ENCODE measurements at regions not wholly inside any gene's neighbourhood (a gene's known extent, or its start where the extent isn't known, plus 50 kb on each side); places are given as distances from the start of the nearest gene placed in this dataset.

DNA sequence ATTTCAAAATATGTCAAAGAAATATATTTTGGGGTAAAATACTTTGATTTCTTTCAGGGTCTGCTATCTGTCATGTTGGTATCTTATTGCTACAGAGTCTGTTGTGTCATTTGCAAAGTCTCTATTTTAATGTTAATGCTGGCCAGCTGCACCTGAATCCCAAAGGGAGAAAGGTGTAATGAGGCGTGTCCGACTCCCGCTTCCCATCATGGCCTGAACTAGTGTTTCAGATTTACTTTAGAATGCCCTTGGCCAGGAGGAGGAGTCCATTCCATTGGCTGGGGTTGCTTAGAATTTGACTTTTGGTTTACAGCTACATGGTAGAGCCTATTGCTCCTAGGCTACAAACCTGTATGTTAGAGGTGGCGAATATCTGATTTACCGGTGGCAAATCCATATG is 69.3 kb downstream of the FAM50B start:
- Histone ChIP-seq H3K27me3 (ENCODE audit: insufficient read depth, low read length, poor library complexity, severe bottlenecking) (no peaks in the 10 kb centered on the region), H2AFZ (ENCODE audit: low read length) (no peak overlapping the region), H3K36me3 (ENCODE audit: insufficient read depth, low read length) (no peaks in the 10 kb centered on the region), H3K9me2 (replicated peaks; ENCODE audit: low read depth, low read length) (no peaks in the 10 kb centered on the region), H3K4me1 (ENCODE audit: insufficient read depth, low read length, poor library complexity, severe bottlenecking) (peaks cover 23% of the 10 kb centered on the region), H3K4me2 (ENCODE audit: low read depth, low read length, poor library complexity, severe bottlenecking) (no peak overlapping the region), H4K20me1 (ENCODE audit: insufficient read depth, low read length, poor library complexity, severe bottlenecking) (no peaks in the 10 kb centered on the region), H3K4me3 (ENCODE audit: low read length, poor library complexity, severe bottlenecking) (no peak overlapping the region), H3K9me3 (ENCODE audit: insufficient read depth, low read depth, low read length) (no peaks in the 10 kb centered on the region), H3K9ac (ENCODE audit: low read depth, low read length, poor library complexity, severe bottlenecking) (no peak overlapping the region), H3K79me2 (ENCODE audit: insufficient read depth, low read length) (no peaks in the 10 kb centered on the region), H3F3A (ENCODE audit: low read depth) (no peaks in the 10 kb centered on the region)
- TF ChIP-seq, protein P1, sequence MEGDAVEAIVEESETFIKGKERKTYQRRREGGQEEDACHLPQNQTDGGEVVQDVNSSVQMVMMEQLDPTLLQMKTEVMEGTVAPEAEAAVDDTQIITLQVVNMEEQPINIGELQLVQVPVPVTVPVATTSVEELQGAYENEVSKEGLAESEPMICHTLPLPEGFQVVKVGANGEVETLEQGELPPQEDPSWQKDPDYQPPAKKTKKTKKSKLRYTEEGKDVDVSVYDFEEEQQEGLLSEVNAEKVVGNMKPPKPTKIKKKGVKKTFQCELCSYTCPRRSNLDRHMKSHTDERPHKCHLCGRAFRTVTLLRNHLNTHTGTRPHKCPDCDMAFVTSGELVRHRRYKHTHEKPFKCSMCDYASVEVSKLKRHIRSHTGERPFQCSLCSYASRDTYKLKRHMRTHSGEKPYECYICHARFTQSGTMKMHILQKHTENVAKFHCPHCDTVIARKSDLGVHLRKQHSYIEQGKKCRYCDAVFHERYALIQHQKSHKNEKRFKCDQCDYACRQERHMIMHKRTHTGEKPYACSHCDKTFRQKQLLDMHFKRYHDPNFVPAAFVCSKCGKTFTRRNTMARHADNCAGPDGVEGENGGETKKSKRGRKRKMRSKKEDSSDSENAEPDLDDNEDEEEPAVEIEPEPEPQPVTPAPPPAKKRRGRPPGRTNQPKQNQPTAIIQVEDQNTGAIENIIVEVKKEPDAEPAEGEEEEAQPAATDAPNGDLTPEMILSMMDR (conservative IDR thresholded peaks at IDR 0.05; ENCODE audit: low read length): no peak
- TF ChIP-seq EZH2phosphoT487 (IDR thresholded peaks at IDR 0.05; ENCODE audit: borderline replicate concordance): no peak

DNA sequence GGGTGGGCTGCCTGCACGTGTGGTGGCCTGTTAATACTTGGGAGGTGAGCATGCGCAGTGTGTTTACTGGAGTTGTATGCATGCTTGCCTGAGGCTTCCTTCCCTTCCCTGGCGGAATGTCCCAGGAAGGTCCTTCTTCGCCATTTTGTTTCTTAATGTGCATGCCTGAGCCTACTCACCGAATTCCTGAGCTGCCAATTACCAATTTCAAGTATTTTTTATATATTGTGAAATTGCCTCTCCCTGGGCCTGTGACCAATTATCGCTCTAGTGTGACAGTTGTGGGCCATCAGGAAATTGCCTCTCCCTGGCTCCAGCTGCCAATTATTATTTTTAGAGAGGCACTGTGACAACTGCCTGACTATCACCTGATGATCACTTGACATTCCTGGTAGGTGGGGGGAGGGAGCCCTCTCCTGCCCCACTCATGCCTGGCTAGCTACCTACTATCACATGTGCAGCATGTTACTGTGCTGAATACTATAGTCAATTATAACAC is 70.0 kb downstream of the FAM50B start:
- Histone ChIP-seq H3K9ac (ENCODE audit: low read depth, low read length, poor library complexity, severe bottlenecking) (no peak overlapping the region), H4K20me1 (ENCODE audit: insufficient read depth, low read length, poor library complexity, severe bottlenecking) (no peaks in the 10 kb centered on the region), H3K4me2 (ENCODE audit: low read depth, low read length, poor library complexity, severe bottlenecking) (no peak overlapping the region), H3K9me2 (replicated peaks; ENCODE audit: low read depth, low read length) (no peaks in the 10 kb centered on the region), H3K27me3 (ENCODE audit: insufficient read depth, low read length, poor library complexity, severe bottlenecking) (no peaks in the 10 kb centered on the region), H3K9me3 (ENCODE audit: insufficient read depth, low read depth, low read length) (no peaks in the 10 kb centered on the region), H3K79me2 (ENCODE audit: insufficient read depth, low read length) (no peaks in the 10 kb centered on the region), H3K36me3 (ENCODE audit: insufficient read depth, low read length) (no peaks in the 10 kb centered on the region), H2AFZ (ENCODE audit: low read length) (no peak overlapping the region), H3K4me1 (ENCODE audit: insufficient read depth, low read length, poor library complexity, severe bottlenecking) (peaks cover 20% of the 10 kb centered on the region), H3K4me3 (ENCODE audit: low read length, poor library complexity, severe bottlenecking) (no peak overlapping the region), H3F3A (ENCODE audit: low read depth) (no peaks in the 10 kb centered on the region)
- TF ChIP-seq, protein P1 (conservative IDR thresholded peaks at IDR 0.05; ENCODE audit: low read length): no peak
- TF ChIP-seq EZH2phosphoT487 (IDR thresholded peaks at IDR 0.05; ENCODE audit: borderline replicate concordance): no peak

DNA sequence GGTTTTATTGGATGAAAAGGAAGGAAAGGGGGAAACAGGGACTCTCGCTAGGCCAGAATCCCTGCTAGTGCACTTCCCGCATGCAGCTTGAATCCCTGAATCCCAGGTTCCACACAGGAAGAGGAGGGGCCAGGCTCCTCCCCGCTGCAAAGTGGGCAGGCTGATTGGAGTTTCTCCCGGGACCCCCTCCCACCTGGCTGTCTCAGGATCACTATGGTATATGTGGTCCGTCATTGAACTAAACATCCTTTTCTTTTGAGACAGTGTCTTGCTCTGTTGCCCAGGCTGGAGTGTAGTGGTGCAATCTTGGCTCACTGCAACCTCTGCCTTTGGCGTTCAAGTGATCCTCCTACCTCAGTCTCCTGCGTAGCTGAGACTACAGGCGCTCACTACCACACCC is 70.7 kb downstream of the FAM50B start:
- H3F3A ChIP-seq (ENCODE audit: low read depth): no peaks in the 10 kb centered on the region
- peaks cover 15% of the 10 kb centered on the region for H3K4me1 ChIP-seq (ENCODE audit: insufficient read depth, low read length, poor library complexity, severe bottlenecking)
- H3K9me3 ChIP-seq (ENCODE audit: insufficient read depth, low read depth, low read length): no peaks in the 10 kb centered on the region
- no peaks in the 10 kb centered on the region for H4K20me1 ChIP-seq (ENCODE audit: insufficient read depth, low read length, poor library complexity, severe bottlenecking)
- TF ChIP-seq, protein P1 (conservative IDR thresholded peaks at IDR 0.05; ENCODE audit: low read length): no peak
- TF ChIP-seq EZH2phosphoT487 (IDR thresholded peaks at IDR 0.05; ENCODE audit: borderline replicate concordance): no peak
- no peaks in the 10 kb centered on the region for H3K9me2 ChIP-seq (replicated peaks; ENCODE audit: low read depth, low read length)
- no peak overlapping the region for H2AFZ ChIP-seq (ENCODE audit: low read length)
- H3K4me3 ChIP-seq (ENCODE audit: low read length, poor library complexity, severe bottlenecking): no peak overlapping the region
- no peak overlapping the region for H3K4me2 ChIP-seq (ENCODE audit: low read depth, low read length, poor library complexity, severe bottlenecking)
- H3K36me3 ChIP-seq (ENCODE audit: insufficient read depth, low read length): no peaks in the 10 kb centered on the region
- H3K9ac ChIP-seq (ENCODE audit: low read depth, low read length, poor library complexity, severe bottlenecking): no peak overlapping the region
- no peaks in the 10 kb centered on the region for H3K27me3 ChIP-seq (ENCODE audit: insufficient read depth, low read length, poor library complexity, severe bottlenecking)
- no peaks in the 10 kb centered on the region for H3K79me2 ChIP-seq (ENCODE audit: insufficient read depth, low read length)
